ENCODE measurements at regions not wholly inside any gene's neighbourhood (a gene's known extent, or its start where the extent isn't known, plus 50 kb on each side); places are given as distances from the start of the nearest gene placed in this dataset.
"Not testable (repeated sequence)": the region's sequence is repeated elsewhere in the genome, so short reads cannot be mapped to it uniquely, and the experiment has no call there.

DNA sequence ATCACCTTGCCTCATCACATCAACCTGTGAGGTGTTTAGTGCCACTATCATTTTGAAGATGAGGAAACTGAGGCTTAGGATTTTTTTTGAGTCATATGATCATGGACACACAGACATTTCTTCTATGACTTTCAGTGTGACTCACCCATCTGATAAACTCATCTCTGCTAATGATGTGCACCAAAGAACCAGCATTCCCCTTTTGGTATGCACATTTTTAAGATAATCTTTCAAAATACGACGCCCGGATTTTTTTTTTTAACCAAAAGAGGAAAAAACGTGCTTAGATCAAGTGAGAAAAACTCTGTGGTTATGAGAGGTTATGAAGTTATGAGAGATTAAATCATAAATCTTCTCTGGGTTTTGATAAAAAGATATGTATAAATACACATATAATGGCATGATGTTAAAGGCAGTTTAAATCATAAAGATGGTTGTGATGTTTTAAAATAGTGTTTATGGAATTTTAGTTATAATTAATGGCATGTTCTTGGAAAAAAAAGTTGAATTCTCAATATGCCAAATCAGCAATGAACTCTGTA lies 948.1 kb downstream of the TMTC2 start:
- no peak for DNase-seq (ENCODE audit: low read depth in 1 of 2, low spot score in 1 of 2)

DNA sequence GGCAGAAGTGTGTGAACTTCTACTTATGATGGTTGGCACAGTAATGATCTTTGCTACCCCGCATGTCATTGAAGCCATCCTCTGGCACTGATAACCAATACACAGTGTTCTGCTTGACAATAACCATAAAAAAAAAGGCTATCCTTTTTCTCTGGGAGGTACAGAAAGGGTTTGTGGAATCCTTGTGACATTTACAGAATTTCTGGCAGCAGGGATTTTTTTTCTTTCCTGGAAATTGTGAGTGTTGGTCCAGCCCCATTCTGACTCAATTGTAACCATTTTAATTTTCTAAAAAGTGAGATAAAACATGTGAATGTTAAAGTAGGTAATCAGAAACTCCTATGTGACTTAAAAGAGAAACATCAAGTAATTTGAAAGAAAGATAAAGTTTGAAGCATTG lies 943.8 kb downstream of the TMTC2 start:
- DNase-seq (ENCODE audit: low read depth in 1 of 2, low spot score in 1 of 2), result no peak

DNA sequence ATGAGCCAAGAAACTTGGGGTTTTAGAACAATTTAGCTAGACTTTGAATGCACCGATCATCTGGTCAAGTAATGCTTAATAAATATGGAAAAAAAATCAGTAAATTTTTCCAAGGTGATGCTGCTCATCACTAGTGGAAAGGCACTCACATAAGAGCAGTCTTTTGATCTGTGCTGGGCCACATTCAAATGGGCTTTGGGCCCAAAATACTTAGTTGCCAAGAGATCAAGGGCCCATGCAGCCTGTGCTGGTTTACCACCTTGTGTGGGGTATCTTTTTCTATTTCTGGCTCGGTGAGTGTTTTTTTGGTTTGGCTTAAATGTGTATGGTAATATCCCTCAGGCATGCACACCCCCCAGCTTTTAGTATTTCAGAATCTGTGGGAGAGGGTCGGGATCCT lies 943.2 kb downstream of the TMTC2 start:
- no peak for DNase-seq (ENCODE audit: low read depth in 1 of 2, low spot score in 1 of 2)

DNA sequence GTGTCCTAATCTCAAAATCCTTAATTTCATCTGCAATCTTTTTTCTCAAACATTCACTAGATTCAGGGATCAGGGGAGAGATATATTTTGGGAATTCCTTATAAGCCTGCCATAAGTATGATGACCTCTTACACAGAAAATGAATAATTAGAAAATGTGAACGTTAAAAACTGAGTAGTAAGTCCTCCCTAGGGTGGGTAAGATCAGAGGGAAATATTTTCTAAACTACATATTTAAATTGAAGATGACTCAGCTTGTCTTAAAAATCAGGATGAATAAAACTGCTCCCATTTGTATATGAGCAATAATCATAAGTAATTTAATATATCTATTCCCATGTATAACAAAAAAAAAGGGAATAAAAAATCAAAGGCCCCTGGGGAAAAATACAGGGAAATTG lies 935.5 kb downstream of the TMTC2 start:
- DNase-seq (ENCODE audit: low read depth in 1 of 2, low spot score in 1 of 2), result no peak

DNA sequence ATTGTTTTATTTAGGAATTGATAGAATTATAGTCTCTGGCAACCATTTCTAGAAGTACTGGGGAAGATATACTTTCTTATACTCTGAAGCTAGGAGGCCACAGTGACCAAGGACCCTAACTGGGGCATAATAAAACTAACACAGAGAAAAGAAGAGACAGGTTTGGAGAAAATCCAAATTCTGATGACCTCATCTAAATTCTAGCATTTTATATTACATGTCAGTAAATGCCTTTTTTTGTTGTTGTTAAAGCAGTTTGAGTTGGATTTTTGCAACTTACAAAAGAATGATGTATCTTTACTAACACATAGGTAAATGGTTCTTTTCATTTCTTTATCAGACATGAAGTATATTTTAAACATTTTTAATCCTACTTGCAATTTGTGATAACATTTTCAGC lies 933.3 kb downstream of the TMTC2 start:
- DNase-seq (ENCODE audit: low read depth in 1 of 2, low spot score in 1 of 2), result no peak

DNA sequence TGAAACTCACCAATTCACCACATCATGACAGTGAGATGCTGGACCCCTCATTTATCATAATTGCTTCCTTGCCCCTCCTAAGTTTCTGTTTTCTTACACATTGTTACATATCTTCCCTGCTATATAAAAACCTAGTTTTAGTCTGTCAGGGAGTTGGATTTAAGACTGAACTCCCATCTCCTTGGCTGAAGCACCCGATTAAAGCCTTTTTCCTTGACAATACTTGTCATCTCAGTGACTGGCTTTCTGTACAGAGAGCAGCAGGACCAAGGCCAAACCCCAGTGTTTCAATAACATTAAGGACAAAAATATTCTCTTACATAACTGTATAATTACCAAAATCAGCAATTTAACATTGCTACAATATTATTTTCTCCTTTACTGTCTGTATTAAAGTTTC lies 928.4 kb downstream of the TMTC2 start:
- DNase-seq (ENCODE audit: low read depth in 1 of 2, low spot score in 1 of 2), result no peak

DNA sequence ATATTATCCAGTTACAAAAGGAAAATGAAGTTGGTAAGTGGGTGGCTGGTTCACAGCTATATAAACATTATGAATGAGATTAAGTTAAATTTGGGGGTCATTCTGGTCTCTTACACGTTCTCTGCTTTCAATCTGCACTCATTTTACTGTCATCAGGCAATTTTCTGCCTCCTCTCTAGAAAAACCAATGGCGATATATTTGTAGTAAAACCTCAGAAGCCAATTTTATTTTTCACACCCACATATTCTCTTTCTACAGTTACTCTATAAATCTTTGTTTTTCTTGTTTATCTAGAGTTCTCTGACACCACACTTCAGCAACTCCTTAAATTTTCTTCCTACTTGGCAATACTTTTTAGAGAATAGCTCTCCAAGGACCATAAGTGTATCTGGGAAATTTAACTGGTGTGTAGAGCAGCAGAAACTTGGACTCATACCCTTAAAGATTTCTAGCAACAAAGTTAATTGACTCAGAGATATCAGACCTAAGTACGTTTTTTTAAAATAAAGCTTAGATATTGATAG lies 926.9 kb downstream of the TMTC2 start:
- no peak for DNase-seq (ENCODE audit: low read depth in 1 of 2, low spot score in 1 of 2)

DNA sequence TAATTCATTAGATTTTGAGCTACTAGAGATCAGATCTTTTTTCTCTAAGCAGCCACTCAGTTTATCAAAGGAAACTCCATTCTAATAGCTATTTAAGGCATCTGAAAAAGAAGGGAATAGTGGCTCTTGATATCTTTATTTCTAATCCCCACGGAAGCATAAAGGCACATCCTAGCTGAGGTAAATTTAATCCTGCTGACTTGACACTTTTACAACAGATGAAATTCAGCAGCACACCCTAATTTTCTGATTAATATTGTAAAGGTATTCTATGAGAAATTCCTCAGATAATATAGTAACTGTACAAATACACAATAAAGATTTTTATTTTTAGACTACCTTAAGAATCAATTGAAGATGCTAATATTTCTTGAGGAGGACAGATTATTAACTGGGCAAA lies 916.4 kb downstream of the TMTC2 start:
- DNase-seq (ENCODE audit: low read depth in 1 of 2, low spot score in 1 of 2), result no peak

DNA sequence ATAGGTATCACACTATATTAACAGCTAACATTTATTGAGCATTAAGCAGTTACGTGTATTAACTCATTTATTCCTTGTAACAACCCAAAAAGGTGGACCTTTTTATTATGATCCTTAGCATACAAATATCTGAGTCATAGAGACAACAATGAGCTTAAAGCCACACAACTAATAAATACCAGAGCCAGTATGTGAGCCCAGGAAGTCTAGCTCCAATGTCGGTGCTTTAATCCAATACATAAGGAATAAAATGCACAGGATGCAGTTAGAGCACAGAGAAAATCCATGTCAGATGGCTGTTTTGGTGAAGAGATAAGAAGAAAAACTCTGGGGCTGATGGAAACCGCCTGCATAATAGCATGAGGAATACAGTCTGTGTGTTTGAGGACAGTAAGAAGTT lies 888.6 kb downstream of the TMTC2 start:
- no peak for DNase-seq (ENCODE audit: low read depth in 1 of 2, low spot score in 1 of 2)

DNA sequence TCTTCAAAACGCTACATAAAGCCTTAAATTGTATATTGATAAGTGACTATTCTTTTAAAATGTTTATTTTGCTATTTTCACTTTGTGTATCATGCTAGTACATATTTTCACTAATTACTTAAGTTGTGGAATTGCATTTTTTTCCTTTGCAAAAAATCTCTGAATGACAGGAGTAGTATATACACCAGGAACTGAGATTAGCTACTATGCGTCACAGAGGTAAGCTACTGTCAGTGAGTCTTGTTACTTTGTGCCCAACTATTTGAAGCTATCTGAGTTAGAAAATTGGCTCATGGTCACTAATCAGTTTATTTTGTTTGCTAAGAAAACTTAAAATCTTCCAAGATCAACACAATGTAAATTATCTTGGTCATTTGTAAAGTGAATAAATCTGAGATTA lies 887.4 kb downstream of the TMTC2 start:
- DNase-seq (ENCODE audit: low read depth in 1 of 2, low spot score in 1 of 2), result no peak

DNA sequence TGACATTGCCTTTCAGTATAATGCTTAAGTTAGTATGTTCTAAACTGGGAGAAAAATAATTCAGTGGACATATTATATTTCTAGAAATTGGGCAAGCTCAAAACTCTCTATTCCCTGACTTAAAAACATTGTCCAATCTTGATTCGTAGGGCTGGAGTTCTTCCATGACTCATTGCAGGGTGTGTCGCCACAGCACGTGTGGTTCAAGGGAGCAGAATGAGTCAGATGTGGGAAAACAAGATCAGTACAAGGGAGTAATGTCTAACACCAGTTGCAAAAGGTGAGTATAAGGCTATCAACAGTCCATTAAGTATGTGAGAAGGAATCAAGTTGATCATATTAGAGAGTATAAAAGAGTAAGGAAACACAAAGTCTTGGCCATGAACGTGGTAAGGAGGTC lies 887.0 kb downstream of the TMTC2 start:
- no peak for DNase-seq (ENCODE audit: low read depth in 1 of 2, low spot score in 1 of 2)

DNA sequence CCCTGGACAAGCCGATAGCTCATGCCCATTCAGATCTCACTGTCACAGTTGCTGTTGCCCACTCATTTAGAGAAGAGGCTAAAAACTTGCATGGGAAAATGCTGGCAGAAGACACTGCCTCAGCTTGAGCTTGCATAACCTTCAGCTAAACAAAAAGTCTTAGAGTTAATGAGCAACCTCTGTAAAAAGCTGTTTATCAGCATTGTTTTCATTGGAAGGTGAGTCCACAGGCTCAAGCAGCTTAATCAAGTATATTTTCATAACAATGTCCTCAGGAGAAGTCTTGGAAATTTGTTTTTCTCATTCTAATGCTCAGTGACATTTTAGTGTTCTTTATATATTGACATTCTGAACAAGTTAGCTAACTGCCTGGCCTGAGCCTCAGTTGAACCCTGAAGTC lies 872.9 kb downstream of the TMTC2 start:
- no peak for DNase-seq (ENCODE audit: low read depth in 1 of 2, low spot score in 1 of 2)

DNA sequence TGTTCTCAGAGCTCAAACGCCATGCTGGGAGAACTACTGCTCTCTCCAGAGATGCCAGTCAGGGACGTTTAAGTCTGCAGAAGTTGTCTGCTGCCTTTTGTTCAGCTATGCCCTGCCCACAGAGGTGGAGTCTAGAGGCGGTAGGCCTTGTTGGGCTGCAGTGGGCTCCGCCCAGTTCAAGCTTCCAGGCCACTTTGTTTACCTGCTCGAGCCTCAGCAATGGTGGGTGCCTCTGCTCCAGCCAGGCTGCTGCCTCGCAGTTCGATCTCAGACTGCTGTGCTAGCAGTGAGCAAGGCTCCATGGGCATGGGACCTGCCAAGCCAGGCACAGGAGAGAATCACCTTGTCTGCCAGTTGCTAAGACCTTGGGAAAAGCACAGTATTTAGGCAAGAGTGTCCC lies 869.3 kb downstream of the TMTC2 start:
- DNase-seq (ENCODE audit: low read depth in 1 of 2, low spot score in 1 of 2), result not testable (repeated sequence)

DNA sequence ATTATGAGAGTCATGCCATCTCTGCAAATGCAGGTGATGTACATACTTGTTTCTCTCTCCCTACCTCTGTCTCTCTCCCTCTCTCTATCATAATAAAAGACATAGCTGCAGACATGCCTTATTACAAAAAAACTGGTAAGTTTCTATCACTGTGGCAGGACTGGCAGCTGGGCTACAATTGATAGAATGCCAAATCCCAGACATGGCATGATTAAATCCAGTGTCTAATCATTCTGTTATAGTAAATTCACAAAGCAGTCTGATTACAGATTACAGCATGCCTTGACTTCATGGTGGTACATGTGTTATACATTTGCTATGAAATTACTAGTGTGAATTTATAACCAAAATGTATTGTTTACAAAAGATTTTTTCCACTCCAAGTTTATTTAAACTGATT lies 854.7 kb downstream of the TMTC2 start:
- no peak for DNase-seq (ENCODE audit: low read depth in 1 of 2, low spot score in 1 of 2)

DNA sequence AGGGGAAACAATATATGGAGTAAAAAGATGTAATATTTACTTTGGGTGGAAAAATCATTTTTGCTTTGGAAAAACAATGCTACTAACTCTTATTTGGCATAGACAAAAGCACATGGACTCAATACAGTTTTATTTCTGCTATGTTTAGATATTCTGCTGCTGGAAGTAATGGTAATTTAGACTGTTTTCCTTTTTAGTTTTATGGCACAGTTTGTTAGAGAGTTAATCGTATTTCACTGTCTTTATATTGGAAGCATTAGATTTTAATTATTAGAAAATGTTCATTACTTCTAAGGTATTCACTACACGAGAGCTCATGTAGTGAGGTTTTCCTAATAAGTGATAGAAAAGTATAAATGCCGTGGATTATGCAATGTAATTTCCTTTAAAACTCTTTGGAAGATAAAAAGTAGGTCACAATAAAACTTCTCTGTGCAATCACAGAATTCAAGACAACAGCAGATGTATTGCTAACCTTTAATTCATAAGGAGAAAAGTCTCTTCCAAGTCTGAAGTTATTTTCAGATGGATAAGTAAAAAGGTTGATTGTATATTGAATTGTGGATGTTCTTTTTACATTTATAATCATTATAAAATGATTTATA lies 851.8 kb downstream of the TMTC2 start:
- no peak for DNase-seq (ENCODE audit: low read depth in 1 of 2, low spot score in 1 of 2)

DNA sequence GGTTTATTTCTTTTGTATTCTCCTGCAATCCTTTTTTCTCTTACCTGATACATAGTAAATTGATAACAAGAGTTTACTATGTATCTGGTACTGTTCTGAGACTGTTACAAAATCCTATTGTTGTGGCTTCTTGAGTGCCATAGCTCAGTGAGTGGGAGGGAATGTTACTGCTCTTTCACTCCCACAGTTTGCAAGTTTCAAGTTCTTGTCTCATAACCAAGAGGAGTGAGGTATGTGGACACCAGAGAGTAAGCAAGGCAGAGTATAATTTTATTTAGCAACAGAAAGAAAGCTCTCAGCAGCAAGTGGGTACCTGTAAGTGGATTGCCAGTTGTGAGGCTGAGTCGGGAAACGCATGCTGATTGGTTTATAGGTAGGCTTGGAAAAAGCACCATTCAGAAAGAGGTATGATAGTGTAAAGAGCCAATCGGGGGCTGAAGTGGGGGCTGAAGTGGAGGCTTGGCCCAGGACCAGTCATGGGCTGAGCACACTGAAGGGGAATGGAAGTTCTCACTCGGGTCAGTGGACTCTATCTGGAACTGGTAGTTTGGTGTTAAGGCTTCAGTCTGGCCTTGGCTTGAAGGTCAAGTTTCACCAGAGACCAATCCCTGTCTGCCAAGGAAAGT lies 850.8 kb downstream of the TMTC2 start:
- DNase-seq (ENCODE audit: low read depth in 1 of 2, low spot score in 1 of 2), result no peak

DNA sequence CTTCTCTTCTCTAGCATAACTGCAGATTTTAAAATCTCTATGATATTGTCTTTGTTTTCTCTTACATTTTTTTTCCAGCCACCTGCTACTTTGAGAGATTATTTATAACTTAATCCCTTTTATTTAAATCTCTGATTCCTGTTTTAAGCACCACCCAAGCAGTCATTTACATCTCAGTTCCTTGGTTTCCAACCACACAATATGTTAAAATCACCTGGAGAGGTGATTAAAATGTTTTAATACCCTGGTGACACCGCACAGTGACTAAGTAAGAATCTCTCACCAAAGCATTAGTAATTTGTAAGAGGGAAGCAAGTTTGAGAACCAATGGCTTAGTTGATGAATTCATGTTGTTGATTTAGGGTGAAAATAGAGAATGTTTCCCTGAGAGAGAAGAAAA lies 849.8 kb downstream of the TMTC2 start:
- no peak for DNase-seq (ENCODE audit: low read depth in 1 of 2, low spot score in 1 of 2)

DNA sequence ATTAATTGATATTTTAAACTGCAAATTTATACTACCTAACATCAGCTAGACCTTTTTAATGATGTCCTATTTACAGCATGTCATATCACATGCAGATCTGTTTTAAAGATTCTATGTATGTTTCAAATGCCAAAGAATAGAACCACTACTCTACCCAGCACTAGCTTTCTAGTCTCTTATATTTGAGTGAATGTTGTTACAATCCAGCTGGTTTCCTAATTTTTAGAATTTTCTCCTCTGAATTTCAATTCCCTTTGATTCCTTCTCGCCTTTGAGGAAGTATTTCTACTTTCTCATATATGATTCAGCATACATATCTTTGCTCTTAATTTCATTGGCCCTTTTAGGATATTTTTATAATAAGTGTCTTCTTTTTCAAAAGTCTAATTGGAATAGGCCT lies 841.9 kb downstream of the TMTC2 start:
- no peak for DNase-seq (ENCODE audit: low read depth in 1 of 2, low spot score in 1 of 2)

DNA sequence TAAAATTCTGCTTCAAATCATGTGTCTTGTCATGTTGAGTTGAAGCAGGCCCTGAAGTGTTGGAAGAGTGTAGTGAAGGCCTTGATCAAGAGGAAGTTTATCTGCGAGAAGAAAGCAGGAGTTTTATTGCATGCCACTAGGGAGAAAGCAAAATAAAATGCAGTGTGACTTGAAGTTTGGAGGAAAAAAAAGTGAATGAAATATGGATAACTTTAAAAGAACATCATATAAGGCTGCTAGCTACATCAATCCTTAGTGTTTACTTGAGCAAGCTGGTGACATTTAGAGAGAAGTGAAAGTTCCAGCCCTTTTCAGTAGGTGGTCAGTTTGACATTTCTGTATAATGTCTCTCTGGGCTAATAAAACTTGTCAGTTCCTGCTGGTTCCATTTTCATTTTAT lies 841.1 kb downstream of the TMTC2 start:
- DNase-seq (ENCODE audit: low read depth in 1 of 2, low spot score in 1 of 2), result no peak

DNA sequence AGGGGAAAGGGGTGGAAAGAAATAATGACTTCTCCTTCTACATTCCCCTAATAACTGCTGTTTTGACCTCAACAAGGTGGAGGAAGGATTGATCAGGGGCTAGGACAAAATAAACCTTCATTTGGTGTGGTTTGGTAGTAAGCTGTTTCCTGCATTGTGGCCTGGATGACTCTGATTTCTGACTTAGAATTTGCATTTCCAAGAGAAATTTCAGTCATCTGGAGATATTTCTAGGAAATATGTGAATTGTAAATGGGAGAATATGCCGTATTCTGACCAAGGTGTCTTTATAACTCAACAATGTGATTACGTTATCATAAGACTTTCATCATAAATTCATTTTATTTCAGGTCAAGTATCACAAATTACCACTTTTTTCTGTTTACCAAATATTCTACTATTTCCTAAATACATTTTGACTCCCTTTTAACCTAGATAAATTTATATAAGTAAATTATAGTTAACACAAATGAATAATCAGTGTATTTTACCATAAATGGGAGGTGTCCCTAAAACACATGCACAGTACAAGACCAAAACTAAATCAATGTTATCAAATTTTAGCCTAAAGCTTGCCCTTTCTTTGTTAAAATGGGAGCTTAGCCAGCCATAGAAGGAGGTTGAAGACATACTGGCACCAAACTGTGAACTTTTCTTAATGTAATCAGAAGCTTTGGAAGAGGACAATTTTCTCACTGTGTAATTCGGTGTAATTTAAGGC lies 828.8 kb downstream of the TMTC2 start:
- DNase-seq (ENCODE audit: low read depth in 1 of 2, low spot score in 1 of 2), result no peak

DNA sequence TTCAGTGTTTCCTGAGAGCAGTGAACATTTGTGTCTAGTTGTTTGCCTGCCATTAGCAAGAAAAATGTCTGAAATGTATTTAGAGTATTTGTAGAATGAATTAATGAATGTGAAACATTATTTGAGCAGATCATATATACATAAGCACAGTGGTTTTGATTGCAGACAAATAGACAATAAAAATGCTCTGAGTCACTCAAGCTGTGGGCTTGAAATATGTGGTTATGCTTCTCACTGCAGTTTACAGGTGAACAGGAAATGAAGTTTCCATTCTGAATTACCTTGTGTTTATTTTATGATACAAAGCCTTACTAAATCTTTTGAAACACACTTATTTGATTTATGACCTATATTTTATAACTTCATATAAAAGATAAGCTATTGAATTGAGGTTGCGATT lies 827.7 kb downstream of the TMTC2 start:
- no peak for DNase-seq (ENCODE audit: low read depth in 1 of 2, low spot score in 1 of 2)

DNA sequence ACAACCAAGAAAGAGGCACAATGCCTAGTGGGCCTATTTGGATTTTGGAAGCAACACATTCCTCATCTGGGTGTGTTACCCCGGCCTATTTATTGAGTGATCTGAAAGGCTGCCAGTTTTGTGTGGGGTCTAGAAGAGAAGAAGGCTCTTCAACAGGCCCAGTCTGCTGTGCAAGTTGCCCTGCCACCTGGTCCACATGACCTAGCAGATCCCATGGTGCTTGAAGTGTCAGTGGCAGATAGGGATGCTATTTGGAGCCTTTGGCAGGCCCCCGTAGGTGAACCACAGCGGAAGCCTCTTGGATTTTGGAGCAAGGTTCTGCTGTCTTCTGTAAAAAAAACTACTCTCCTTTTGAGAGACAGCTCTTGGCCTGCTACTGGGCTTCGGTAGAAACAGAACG lies 820.1 kb downstream of the TMTC2 start:
- DNase-seq (ENCODE audit: low read depth in 1 of 2, low spot score in 1 of 2), result no peak
